Lung (tissue), 11 donors: ENCODE measurements at regions not wholly inside any gene's neighbourhood (a gene's known extent, or its start where the extent isn't known, plus 50 kb on each side); places are given as distances from the start of the nearest gene placed in this dataset.

Experiments
- ATAC-seq: fragments of 200-7000 bp; cut with Tn5 transposase; one replicate; pipeline ENCODE4 v1.9.1; 2020; ENCODE audit warnings: moderate number of reproducible peaks; ENCODE audit not compliant: insufficient read depth, low FRiP score
- DNase-seq, 3 donors: peaks; one replicate each; pipeline ENCODE4 v3.0.0-alpha.2; 2013 to 2017
- H3K27ac ChIP-seq, 2 donors: one replicate each; pipeline ENCODE4 v1.5.1; 2013; ENCODE audit warnings: mild to moderate bottlenecking in 2 of 2, moderate library complexity in 2 of 2, control low read depth in 1 of 2, inconsistent platforms in 1 of 2, low read depth in 1 of 2, low read length in 1 of 2
- H3K27me3 ChIP-seq, 3 donors: one replicate each; pipeline ENCODE4 v1.5.1; 2013; ENCODE audit warnings: low read length in 2 of 3; ENCODE audit not compliant: control insufficient read depth in 3 of 3, insufficient read depth in 3 of 3
- H3K36me3 ChIP-seq, 4 donors: one replicate each; pipeline ENCODE4 v1.5.1; 2013; ENCODE audit warnings: low read length in 4 of 4, mild to moderate bottlenecking in 1 of 4, moderate library complexity in 1 of 4; ENCODE audit not compliant: control insufficient read depth in 4 of 4, insufficient read depth in 4 of 4
- H3K4me1 ChIP-seq, 5 donors: one replicate each; pipeline ENCODE4 v1.5.1; 2013; ENCODE audit warnings: low read length in 5 of 5, mild to moderate bottlenecking in 2 of 5, moderate library complexity in 1 of 5; ENCODE audit not compliant: control insufficient read depth in 5 of 5, insufficient read depth in 5 of 5
- H3K4me3 ChIP-seq: one replicate; pipeline ENCODE4 v1.5.1; 2013; ENCODE audit warnings: mild to moderate bottlenecking, control low read depth, moderate library complexity
- H3K9ac ChIP-seq, 2 donors: one replicate each; pipeline ENCODE4 v1.5.1; 2013; ENCODE audit warnings: low read length in 2 of 2, control low read depth in 1 of 2; ENCODE audit not compliant: insufficient read depth in 1 of 2
- H3K9me3 ChIP-seq, 4 donors: one replicate each; pipeline ENCODE4 v1.5.1; 2013; ENCODE audit warnings: low read length in 3 of 4, mild to moderate bottlenecking in 1 of 4, moderate library complexity in 1 of 4; ENCODE audit not compliant: control insufficient read depth in 4 of 4, insufficient read depth in 3 of 4
- CTCF ChIP-seq: IDR thresholded peaks from 2 replicates; pipeline ENCODE4 v1.5.1; 2012; ENCODE audit warnings: mild to moderate bottlenecking; ENCODE audit errors: control extremely low read depth, extremely low read depth
- WGBS, 2 donors: extraction: QIAGEN DNeasy Blood & Tissue Kit; methylation state at CpG; one replicate each; pipeline ENCODE4 v1.1.7; 2013; 5-methylcytosine and 5-hydroxymethylcytosine counted together
- donor health status: control.
- donor health status: control.
- donor health status: Bipolar disorder and iron deficiency.
- donor health status: healthy.
- donor health status: DM: yes; HTN: yes; CAD: no.

- Histone ChIP-seq H3K4me1 (no peaks in the 10 kb centered on the region), H3K9ac (no peak overlapping the region), H3K9me3 (no peaks in the 10 kb centered on the region), H3K27me3 (no peaks in the 10 kb centered on the region), H3K27ac (no peak overlapping the region), H3K4me3 (no peak overlapping the region), H3K36me3 (no peaks in the 10 kb centered on the region)
- TF ChIP-seq CTCF: no peak
- no peak for ATAC-seq
- DNase-seq: no peak
- WGBS, 2 donors: 74 to 85% methylated on average over 11 of the region's 11 CpGs
These were observed 88.3 kb upstream of the MDM1 start for GRCh38 chr12:68420225-68421010.

GRCh38 chr12:68422159-68422558 lies 90.0 kb upstream of the MDM1 start:
- TF ChIP-seq CTCF: no peak
- no peaks in the 10 kb centered on the region for H3K27me3 ChIP-seq
- WGBS, 2 donors: 81 to 82% methylated on average over 3 of the region's 3 CpGs
- H3K9me3 ChIP-seq: no peaks in the 10 kb centered on the region
- no peaks in the 10 kb centered on the region for H3K36me3 ChIP-seq
- H3K27ac ChIP-seq: no peak overlapping the region
- DNase-seq: no peak
- no peak overlapping the region for H3K4me3 ChIP-seq
- H3K9ac ChIP-seq: no peak overlapping the region
- H3K4me1 ChIP-seq: no peaks in the 10 kb centered on the region
- ATAC-seq: no peak

- Histone ChIP-seq H3K9me3 (no peaks in the 10 kb centered on the region), H3K4me1 (no peaks in the 10 kb centered on the region), H3K4me3 (no peak overlapping the region), H3K36me3 (no peaks in the 10 kb centered on the region), H3K27me3 (no peaks in the 10 kb centered on the region), H3K27ac (no peak overlapping the region), H3K9ac (no peak overlapping the region)
- ATAC-seq (no peak), DNase-seq (peak in 1 of 3 donors; percentile 49)
- TF ChIP-seq CTCF: no peak
- WGBS, 2 donors: 61 to 65% methylated on average over 7 of the region's 7 CpGs
These were observed 90.9 kb upstream of the MDM1 start for GRCh38 chr12:68422956-68423574.
